Endodermal cell (in vitro differentiated cells): ENCODE measurements at regions not wholly inside any gene's neighbourhood (a gene's known extent, or its start where the extent isn't known, plus 50 kb on each side); places are given as distances from the start of the nearest gene placed in this dataset.
"Not testable (repeated sequence)": the region's sequence is repeated elsewhere in the genome, so short reads cannot be mapped to it uniquely, and the experiment has no call there.

ENCODE experiments used
- DNase-seq: peaks from one replicate; pipeline ENCODE4 v3.0.0-alpha.2; 2017
- H3K27ac ChIP-seq: 2 replicates; pipeline ENCODE4 v1.5.1; 2013; ENCODE audit warnings: mild to moderate bottlenecking, low read depth, low read length, moderate library complexity
- H3K27me3 ChIP-seq: 2 replicates; pipeline ENCODE4 v1.6.1; 2013; ENCODE audit warnings: mild to moderate bottlenecking, low read length, moderate library complexity; ENCODE audit not compliant: insufficient read depth, control insufficient read depth, poor library complexity, severe bottlenecking
- H3K36me3 ChIP-seq: 2 replicates; pipeline ENCODE4 v1.7.0; 2013; ENCODE audit warnings: mild to moderate bottlenecking, low read length, moderate library complexity; ENCODE audit not compliant: control insufficient read depth, insufficient read depth
- H3K4me1 ChIP-seq: one replicate; pipeline ENCODE4 v1.7.0; 2013; ENCODE audit warnings: low read length; ENCODE audit not compliant: control insufficient read depth, insufficient read depth
- H3K4me3 ChIP-seq: 2 replicates; pipeline ENCODE4 v1.5.1; 2013; ENCODE audit warnings: mild to moderate bottlenecking, low read length, moderate library complexity
- H3K9ac ChIP-seq: 2 replicates; pipeline ENCODE4 v1.6.1; 2013; ENCODE audit warnings: mild to moderate bottlenecking, low read length, moderate library complexity; ENCODE audit not compliant: poor library complexity, severe bottlenecking; ENCODE audit errors: extremely low read depth
- H3K9me3 ChIP-seq: 2 replicates; pipeline ENCODE4 v1.6.1; 2013; ENCODE audit warnings: mild to moderate bottlenecking, low read length, moderate library complexity; ENCODE audit not compliant: control insufficient read depth
- H3K27ac Mint-ChIP-seq: 2 replicates; pipeline ENCODE4 v1.8.0; 2020; ENCODE audit warnings: mixed read lengths
- H3K27me3 Mint-ChIP-seq: 2 replicates; pipeline ENCODE4 v1.8.0; 2021; ENCODE audit warnings: mild to moderate bottlenecking, mixed read lengths; ENCODE audit not compliant: insufficient read depth
- H3K36me3 Mint-ChIP-seq: 2 replicates; pipeline ENCODE4 v1.8.0; 2020; ENCODE audit warnings: low read depth, mixed read lengths
- H3K4me1 Mint-ChIP-seq: 2 replicates; pipeline ENCODE4 v1.8.0; 2020; ENCODE audit warnings: mixed read lengths
- H3K4me3 Mint-ChIP-seq: 2 replicates; pipeline ENCODE4 v1.8.0; 2020; ENCODE audit warnings: mild to moderate bottlenecking, moderate library complexity, mixed read lengths
- H3K9me3 Mint-ChIP-seq: 2 replicates; pipeline ENCODE4 v1.8.0; 2020; ENCODE audit warnings: mild to moderate bottlenecking, mixed read lengths
- CTCF ChIP-seq: fragments of 200-600 bp; sonication (generic); conservative IDR thresholded peaks from 2 replicates; pipeline ENCODE4 v1.5.0; 2021; ENCODE audit warnings: antibody characterized with exemption, mild to moderate bottlenecking
- WGBS, 2 experiments: methylation state at CpG; one replicate each; pipeline versions ENCODE4 v1.1.5 to v1.1.7; 2013; ENCODE audit warnings: missing lambda C conversion rate in 2 of 2, mixed read lengths in 1 of 2; ENCODE audit not compliant: insufficient coverage in 1 of 2, insufficient read length in 1 of 2; 5-methylcytosine and 5-hydroxymethylcytosine counted together

DNA sequence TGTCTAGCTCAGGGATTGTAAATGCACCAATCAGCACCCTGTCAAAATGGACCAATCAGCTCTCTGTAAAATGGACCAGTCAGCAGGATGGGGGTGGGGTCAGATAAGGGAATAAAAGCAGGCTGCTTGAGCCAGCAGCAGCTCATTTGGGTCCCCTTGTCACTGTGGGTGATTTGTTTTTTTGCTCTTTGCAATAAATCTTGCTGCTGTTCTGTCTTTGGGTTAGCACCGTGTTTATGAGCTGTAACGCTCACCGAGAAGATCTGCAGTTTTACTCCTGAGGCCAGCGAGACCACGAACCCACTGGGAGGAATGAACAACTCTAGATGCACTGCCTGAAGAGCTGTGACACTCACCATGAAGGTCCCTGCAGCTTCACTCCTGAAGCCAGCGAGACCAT, 134.1 kb upstream of the LMNTD1 start:
- H3K27me3 Mint-ChIP-seq: peaks cover 13% of the 10 kb centered on the region
- Histone ChIP-seq H3K27me3 (no peaks in the 10 kb centered on the region), H3K27ac (no peak overlapping the region), H3K9me3 (peaks cover 6% of the 10 kb centered on the region), H3K9ac (no peak overlapping the region), H3K36me3 (no peaks in the 10 kb centered on the region), H3K4me1 (no peaks in the 10 kb centered on the region), H3K4me3 (no peak overlapping the region)
- TF ChIP-seq CTCF: no peak
- peaks cover 6% of the 10 kb centered on the region for H3K9me3 Mint-ChIP-seq
- H3K4me3 Mint-ChIP-seq: no peak overlapping the region
- DNase-seq: no peak
- H3K36me3 Mint-ChIP-seq: no peaks in the 10 kb centered on the region
- H3K27ac Mint-ChIP-seq: no peak overlapping the region
- H3K4me1 Mint-ChIP-seq: peaks cover 30% of the 10 kb centered on the region
- WGBS, 2 experiments: 95 to 100% methylated on average over 5 to 6 of the region's 6 CpGs

DNA sequence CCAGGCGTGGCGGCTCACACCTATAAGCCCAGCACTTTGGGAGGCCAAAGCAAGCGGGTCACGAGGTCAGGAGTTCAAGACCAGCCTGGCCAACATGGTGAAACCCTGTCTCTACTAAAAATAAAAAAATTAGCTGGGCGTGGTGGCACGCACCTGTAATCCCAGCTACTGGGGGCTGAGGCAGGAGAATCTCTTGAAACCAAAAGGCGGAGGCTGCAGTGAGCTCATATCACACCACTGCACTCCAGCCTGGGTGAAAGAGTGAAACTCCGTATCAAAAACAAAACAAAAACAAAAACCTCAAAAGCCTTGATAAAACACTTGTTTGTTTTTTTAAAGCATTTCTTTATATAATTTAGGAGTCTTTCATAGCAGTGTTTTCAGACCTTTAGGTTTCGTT, 135.8 kb upstream of the LMNTD1 start:
- Mint-ChIP-seq H3K27me3 (peaks cover 13% of the 10 kb centered on the region), H3K4me1 (peaks cover 33% of the 10 kb centered on the region)
- H3K27ac Mint-ChIP-seq, H3K4me3 ChIP-seq, DNase-seq, H3K36me3 Mint-ChIP-seq, H3K4me3 Mint-ChIP-seq, H3K9me3 Mint-ChIP-seq, H3K9me3 ChIP-seq, H3K36me3 ChIP-seq, H3K27ac ChIP-seq, H3K27me3 ChIP-seq, H3K9ac ChIP-seq, H3K4me1 ChIP-seq: not testable (repeated sequence)
- WGBS, 2 experiments: 83 to 94% methylated on average over 6 to 8 of the region's 9 CpGs

GRCh38 chr12:25689996-25690501, 137.0 kb upstream of the LMNTD1 start:
- no peaks in the 10 kb centered on the region for H3K36me3 ChIP-seq
- no peak for DNase-seq
- TF ChIP-seq CTCF: no peak
- 94 to 100% methylated on average over 3 to 5 of the region's 5 CpGs for WGBS, 2 experiments
- Mint-ChIP-seq H3K4me1 (peaks cover 33% of the 10 kb centered on the region), H3K27me3 (peaks cover 11% of the 10 kb centered on the region), H3K9me3 (peaks cover 6% of the 10 kb centered on the region), H3K4me3 (no peak overlapping the region), H3K36me3 (no peaks in the 10 kb centered on the region), H3K27ac (no peak overlapping the region)
- no peak overlapping the region for H3K27ac ChIP-seq
- H3K4me3 ChIP-seq: no peak overlapping the region
- no peaks in the 10 kb centered on the region for H3K4me1 ChIP-seq
- H3K9ac ChIP-seq: no peak overlapping the region
- H3K9me3 ChIP-seq: peaks cover 6% of the 10 kb centered on the region
- H3K27me3 ChIP-seq: no peaks in the 10 kb centered on the region
